MM.1S (cell line): ENCODE measurements at regions not wholly inside any gene's neighbourhood (a gene's known extent, or its start where the extent isn't known, plus 50 kb on each side); places are given as distances from the start of the nearest gene placed in this dataset.

ENCODE experiments used
- DNase-seq: peaks from one replicate; pipeline ENCODE4 v3.0.0-alpha.2; 2015
- H2AFZ ChIP-seq: fragments of 300-600 bp; sonication (generic); 2 replicates; pipeline ENCODE4 v1.6.0; 2016; ENCODE audit warnings: antibody characterized with exemption, low read length
- H3F3A ChIP-seq: fragments of 300-600 bp; sonication (generic); 2 replicates; pipeline ENCODE4 v1.6.1; 2016; ENCODE audit warnings: mild to moderate bottlenecking, antibody characterized with exemption, low read length, moderate library complexity, mixed read lengths; ENCODE audit not compliant: insufficient read depth
- H3K27ac ChIP-seq: fragments of 300-600 bp; sonication (generic); 2 replicates; pipeline ENCODE4 v1.5.1; 2016; ENCODE audit warnings: mild to moderate bottlenecking, low read length
- H3K27me3 ChIP-seq: fragments of 300-600 bp; sonication (generic); replicated peaks from 2 replicates; pipeline ENCODE4 v1.6.0; 2016; ENCODE audit warnings: low read length; ENCODE audit not compliant: insufficient read depth
- H3K36me3 ChIP-seq: fragments of 300-600 bp; sonication (generic); replicated peaks from 2 replicates; pipeline ENCODE4 v1.6.1; 2016; ENCODE audit warnings: mild to moderate bottlenecking, low read length, mixed read lengths; ENCODE audit not compliant: insufficient read depth
- H3K4me1 ChIP-seq: fragments of 300-600 bp; sonication (generic); 2 replicates; pipeline ENCODE4 v1.6.1; 2016; ENCODE audit warnings: low read length, mixed read lengths
- H3K4me2 ChIP-seq: fragments of 300-600 bp; sonication (generic); 2 replicates; pipeline ENCODE4 v1.6.0; 2016; ENCODE audit warnings: low read depth, low read length
- H3K4me3 ChIP-seq: fragments of 300-600 bp; sonication (generic); 2 replicates; pipeline ENCODE4 v1.5.1; 2016; ENCODE audit warnings: low read length, mixed read lengths
- H3K79me2 ChIP-seq: fragments of 300-600 bp; sonication (generic); 2 replicates; pipeline ENCODE4 v1.6.1; 2016; ENCODE audit warnings: mixed run types, low read length, mixed read lengths
- H3K9ac ChIP-seq: fragments of 300-600 bp; sonication (generic); 2 replicates; pipeline ENCODE4 v1.6.1; 2016; ENCODE audit warnings: low read length, mixed read lengths
- H3K9me2 ChIP-seq: fragments of 300-600 bp; sonication (generic); replicated peaks from 2 replicates; pipeline ENCODE4 v1.6.1; 2016; ENCODE audit warnings: mild to moderate bottlenecking, low read length, mixed read lengths; ENCODE audit not compliant: insufficient read depth
- H3K9me3 ChIP-seq: fragments of 300-600 bp; sonication (generic); replicated peaks from 2 replicates; pipeline ENCODE4 v1.6.1; 2016; ENCODE audit warnings: mild to moderate bottlenecking, low read length, mixed read lengths; ENCODE audit not compliant: insufficient read depth
- H4K20me1 ChIP-seq: fragments of 300-600 bp; sonication (generic); 2 replicates; pipeline ENCODE4 v1.6.1; 2016; ENCODE audit warnings: mild to moderate bottlenecking, low read length, moderate library complexity, mixed read lengths; ENCODE audit not compliant: insufficient read depth
- CTCF ChIP-seq: fragments of 300-600 bp; sonication (generic); IDR thresholded peaks from 2 replicates; pipeline ENCODE4 v1.5.1; 2016; ENCODE audit warnings: antibody characterized with exemption, low read length, mixed read lengths
- EZH2 ChIP-seq: fragments of 300-600 bp; sonication (generic); optimal IDR thresholded peaks from 2 replicates; pipeline ENCODE3; 2017; ENCODE audit warnings: low read depth, mild to moderate bottlenecking, antibody characterized with exemption, low read length, mixed read lengths
- EZH2phosphoT487 ChIP-seq: fragments of 300-600 bp; sonication (generic); IDR thresholded peaks from 2 replicates; pipeline ENCODE4 v1.6.1; 2018; ENCODE audit warnings: antibody characterized with exemption, low read length

GRCh38 chr14:38311655-38312054 is 55.8 kb upstream of the CLEC14A start:
- TF ChIP-seq EZH2 = no peak
- H3K4me3 ChIP-seq = no peak overlapping the region
- no peaks in the 10 kb centered on the region for H3F3A ChIP-seq
- no peak for DNase-seq
- no peaks in the 10 kb centered on the region for H3K36me3 ChIP-seq
- no peak overlapping the region for H2AFZ ChIP-seq
- no peaks in the 10 kb centered on the region for H3K79me2 ChIP-seq
- no peaks in the 10 kb centered on the region for H4K20me1 ChIP-seq
- H3K9me3 ChIP-seq = no peaks in the 10 kb centered on the region
- no peaks in the 10 kb centered on the region for H3K9me2 ChIP-seq
- no peak overlapping the region for H3K4me2 ChIP-seq
- no peak overlapping the region for H3K27ac ChIP-seq
- no peaks in the 10 kb centered on the region for H3K4me1 ChIP-seq
- H3K27me3 ChIP-seq = no peaks in the 10 kb centered on the region
- no peak overlapping the region for H3K9ac ChIP-seq

- no peaks in the 10 kb centered on the region for H3K4me1 ChIP-seq
- H3K27me3 ChIP-seq = no peaks in the 10 kb centered on the region
- no peak overlapping the region for H3K4me3 ChIP-seq
- DNase-seq = no peak
- H3K79me2 ChIP-seq = no peaks in the 10 kb centered on the region
- no peaks in the 10 kb centered on the region for H3K36me3 ChIP-seq
- no peaks in the 10 kb centered on the region for H3F3A ChIP-seq
- no peak overlapping the region for H3K27ac ChIP-seq
- no peak for TF ChIP-seq EZH2
- no peak for TF ChIP-seq CTCF
- no peak for TF ChIP-seq EZH2phosphoT487
- H3K4me2 ChIP-seq = no peak overlapping the region
- no peak overlapping the region for H3K9ac ChIP-seq
- no peaks in the 10 kb centered on the region for H4K20me1 ChIP-seq
- H3K9me2 ChIP-seq = no peaks in the 10 kb centered on the region
- no peaks in the 10 kb centered on the region for H3K9me3 ChIP-seq
- H2AFZ ChIP-seq = no peak overlapping the region
Measured at GRCh38 chr14:38310420-38310995, 54.6 kb upstream of the CLEC14A start.

- Histone ChIP-seq H3K9me3 (no peaks in the 10 kb centered on the region), H3K36me3 (no peaks in the 10 kb centered on the region), H3K9ac (no peak overlapping the region), H3K27me3 (no peaks in the 10 kb centered on the region), H2AFZ (no peak overlapping the region), H3K79me2 (no peaks in the 10 kb centered on the region), H3K9me2 (no peaks in the 10 kb centered on the region), H3K4me1 (no peaks in the 10 kb centered on the region), H3K4me3 (no peak overlapping the region), H3K27ac (no peak overlapping the region), H3F3A (no peaks in the 10 kb centered on the region), H3K4me2 (no peak overlapping the region), H4K20me1 (no peaks in the 10 kb centered on the region)
- no peak for DNase-seq
- TF ChIP-seq EZH2phosphoT487 (no peak), CTCF (no peak), EZH2 (no peak)
Measured at GRCh38 chr14:38309522-38310277, 53.8 kb upstream of the CLEC14A start.
